NCI-H510A treated with DMSO at 0.1 percent for 48 hours (cell line): ENCODE measurements at regions not wholly inside any gene's neighbourhood (a gene's known extent, or its start where the extent isn't known, plus 50 kb on each side); places are given as distances from the start of the nearest gene placed in this dataset.

ENCODE experiments used
- DNase-seq: peaks from one replicate; lab custom pipeline; 2025; lab: John Stamatoyannopoulos, UW

GRCh38 chr10:32169556-32169955 lies 113.3 kb upstream of the KIF5B start:
- no peak for DNase-seq

DNA sequence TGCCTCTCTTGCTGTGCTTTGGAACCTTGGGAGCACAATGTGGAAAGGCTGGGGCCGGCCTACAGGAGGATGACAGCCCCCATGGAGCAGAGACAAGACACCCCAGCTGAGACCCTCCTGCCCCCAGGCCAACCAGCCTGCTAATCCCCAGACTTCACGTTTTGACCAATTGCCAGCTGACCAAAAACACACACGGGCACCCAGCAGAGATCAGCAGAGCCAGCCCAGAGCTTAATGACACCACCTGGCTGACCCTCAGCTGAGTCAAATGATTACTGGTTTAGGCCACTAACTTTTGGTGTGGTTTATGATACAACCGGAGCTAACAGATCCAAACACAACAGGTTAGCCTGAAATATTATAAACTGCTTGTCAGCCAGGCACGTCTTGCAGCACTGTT lies 111.2 kb upstream of the KIF5B start:
- DNase-seq = no peak

- peak; percentile 12 for DNase-seq
These were observed 110.1 kb upstream of the KIF5B start for GRCh38 chr10:32166365-32166764.

- DNase-seq = no peak
These were observed 107.5 kb upstream of the KIF5B start for GRCh38 chr10:32163762-32164148.

DNA sequence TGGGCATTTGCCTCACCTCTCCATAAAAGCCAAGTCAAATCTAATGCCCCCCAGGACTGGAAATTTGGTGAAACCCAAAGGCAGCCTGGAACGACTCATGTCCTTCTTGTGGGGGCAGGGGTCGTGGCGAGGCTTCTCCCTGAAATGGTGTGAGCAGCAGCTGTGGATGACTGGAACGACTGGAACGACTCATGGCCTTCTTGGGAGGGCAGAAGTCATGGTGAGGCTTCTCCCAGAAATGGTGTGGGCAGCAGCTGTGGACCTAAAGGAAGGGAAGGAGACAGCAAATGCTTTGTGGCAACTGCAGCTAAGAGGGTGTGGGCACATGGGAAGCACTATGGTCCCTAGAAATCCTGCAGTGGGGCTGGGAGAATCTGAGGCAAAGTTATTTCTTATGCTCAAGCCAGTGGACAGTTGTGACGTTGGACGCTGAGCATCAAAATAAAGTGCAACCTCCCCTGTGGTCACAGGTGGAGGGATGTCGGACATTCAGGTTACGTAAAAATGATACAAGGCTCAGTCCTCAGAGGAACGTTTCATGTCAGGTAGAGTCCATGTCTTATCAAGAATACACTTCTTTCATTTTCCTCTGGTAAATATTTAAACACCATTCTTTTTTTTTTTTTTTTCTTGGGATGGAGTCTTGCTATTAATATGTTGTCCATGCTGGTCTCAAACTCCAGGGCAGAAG lies 107.0 kb upstream of the KIF5B start:
- no peak for DNase-seq

GRCh38 chr10:32161586-32161985 lies 105.4 kb upstream of the KIF5B start:
- DNase-seq = no peak

DNA sequence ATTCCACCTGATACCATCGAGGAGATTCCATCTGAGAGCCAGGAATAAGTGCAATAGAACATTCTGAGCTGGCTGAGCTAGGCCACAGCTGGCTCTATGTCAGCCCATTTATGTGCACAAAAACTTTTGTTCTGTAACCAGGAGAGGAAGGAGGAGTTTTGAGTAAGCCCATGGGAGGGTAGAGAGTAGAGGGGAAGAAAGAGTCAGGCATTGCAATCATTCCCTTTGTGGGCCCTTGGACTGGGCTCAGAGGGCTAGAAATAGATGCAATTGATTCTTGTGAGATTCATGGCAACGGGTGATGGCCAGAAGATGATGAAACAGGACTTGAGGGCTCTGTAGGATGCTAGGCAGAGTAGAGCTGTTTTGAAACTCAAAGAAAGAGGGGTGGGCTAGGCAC lies 104.6 kb upstream of the KIF5B start:
- DNase-seq = no peak

GRCh38 chr10:32159264-32159663 lies 103.0 kb upstream of the KIF5B start:
- DNase-seq = no peak

DNA sequence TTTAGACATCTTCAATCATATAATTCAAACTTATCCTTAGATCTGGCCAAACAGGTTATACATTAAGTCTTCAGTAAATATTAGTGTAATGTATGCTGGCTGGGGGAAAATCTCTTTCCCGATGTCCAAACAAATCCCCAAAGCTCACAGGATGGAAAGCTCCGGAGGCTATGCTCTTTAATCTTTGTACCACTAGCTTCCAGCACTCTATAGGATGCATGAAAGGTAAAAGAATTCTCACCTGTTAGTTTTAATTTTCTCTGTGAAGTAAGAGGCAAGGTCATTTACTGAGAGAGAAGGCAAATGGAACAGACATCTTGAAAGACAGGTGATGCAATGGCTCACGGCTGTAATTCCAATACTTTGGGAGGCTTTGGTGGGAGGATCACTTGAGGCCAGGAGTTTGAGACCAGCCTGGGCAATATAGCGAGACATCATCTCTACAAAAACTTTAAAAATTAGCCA lies 99.8 kb upstream of the KIF5B start:
- peak; percentile 3 for DNase-seq

DNA sequence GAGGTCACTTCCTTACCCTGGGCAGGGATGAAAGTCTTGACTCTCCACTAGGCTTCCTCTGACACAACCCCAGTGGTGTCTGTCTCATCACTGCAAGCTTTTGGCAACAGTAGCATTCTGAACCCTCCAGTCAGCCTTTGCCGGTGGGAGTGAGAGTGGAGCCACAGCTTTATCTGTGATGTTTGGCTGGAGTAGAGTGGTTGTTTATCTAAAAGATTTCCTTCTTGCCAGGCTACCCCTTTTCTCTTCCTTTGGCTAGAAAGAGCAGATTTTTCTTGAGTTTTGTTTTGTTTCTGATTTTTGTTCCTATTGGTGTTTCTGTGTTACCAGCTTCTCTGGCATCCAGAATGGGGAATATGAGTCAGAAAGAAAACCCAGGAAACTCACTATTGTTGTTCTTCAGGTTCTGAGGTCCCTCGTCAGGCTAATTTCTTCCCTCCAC lies 98.9 kb upstream of the KIF5B start:
- DNase-seq = no peak

- no peak for DNase-seq
These were observed 97.7 kb upstream of the KIF5B start for GRCh38 chr10:32153931-32154330.

- DNase-seq = no peak
These were observed 97.0 kb upstream of the KIF5B start for GRCh38 chr10:32153252-32153651.

GRCh38 chr10:32151871-32152270 lies 95.6 kb upstream of the KIF5B start:
- DNase-seq = no peak

- DNase-seq = no peak
These were observed 94.4 kb upstream of the KIF5B start for GRCh38 chr10:32150532-32151101.

- DNase-seq = no peak
These were observed 93.2 kb upstream of the KIF5B start for GRCh38 chr10:32149252-32149955.

- no peak for DNase-seq
These were observed 92.6 kb upstream of the KIF5B start for GRCh38 chr10:32148864-32149251.

GRCh38 chr10:32147730-32148129 lies 91.5 kb upstream of the KIF5B start:
- no peak for DNase-seq

DNA sequence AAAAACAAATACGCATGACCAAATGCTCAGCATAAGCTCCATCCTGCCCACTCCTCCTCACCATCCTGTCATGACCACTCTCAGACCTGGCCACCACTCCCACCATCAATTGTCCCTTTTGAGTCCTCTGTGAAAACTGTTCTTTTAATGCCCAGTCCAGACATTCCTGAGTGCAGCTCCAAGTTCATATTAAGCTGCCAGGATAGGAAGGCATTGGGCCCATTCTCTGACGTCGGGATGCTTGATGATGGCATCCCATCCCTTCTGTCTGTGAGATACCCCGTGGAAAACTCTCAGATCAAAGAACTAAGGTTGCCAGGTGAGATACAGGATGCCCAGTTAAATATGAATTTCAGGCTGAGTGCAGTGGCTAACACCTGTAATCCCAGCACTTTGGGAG lies 89.9 kb upstream of the KIF5B start:
- no peak for DNase-seq

GRCh38 chr10:32144817-32145688 lies 88.8 kb upstream of the KIF5B start:
- DNase-seq = no peak

- no peak for DNase-seq
These were observed 87.2 kb upstream of the KIF5B start for GRCh38 chr10:32143302-32143847.

DNA sequence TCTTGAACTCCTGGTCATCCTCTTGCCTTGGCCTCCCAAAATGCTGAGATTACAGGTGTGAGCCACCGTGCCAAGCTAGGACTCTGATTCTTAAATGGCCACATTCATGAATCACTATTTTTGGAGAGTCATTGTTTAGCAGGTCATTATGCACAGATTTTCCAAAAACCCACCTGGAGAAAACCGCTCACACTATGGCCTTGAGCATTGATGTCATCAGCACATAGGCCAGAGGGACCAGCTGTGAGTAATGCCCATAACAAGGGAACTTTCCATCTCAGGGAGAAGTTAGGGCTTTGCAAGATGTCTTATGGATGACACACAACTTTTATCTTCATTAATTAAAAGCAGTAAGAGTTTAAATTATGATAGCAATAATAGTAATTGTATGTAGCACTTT lies 86.4 kb upstream of the KIF5B start:
- DNase-seq = no peak
